Heart right ventricle (tissue), 16 donors: ENCODE measurements at regions not wholly inside any gene's neighbourhood (a gene's known extent, or its start where the extent isn't known, plus 50 kb on each side); places are given as distances from the start of the nearest gene placed in this dataset.

ENCODE experiments used
- ATAC-seq, 8 donors: fragments of 200-7000 bp; cut with Tn5 transposase; one replicate each; pipeline ENCODE4 v1.9.1; 2020; ENCODE audit warnings: mild to moderate bottlenecking in 8 of 8, moderate library complexity in 8 of 8, moderate number of reproducible peaks in 1 of 8
- DNase-seq, 2 donors: peaks; one replicate each; pipeline ENCODE4 v3.0.0-alpha.2; 2020
- H3K27ac ChIP-seq, 10 donors: fragments of 200-600 bp; sonication (generic) in 2 of 10; one replicate each; pipeline versions ENCODE4 v1.5.0 to v1.8.0; 2020 to 2022; ENCODE audit warnings: mild to moderate bottlenecking in 3 of 10
- H3K27me3 ChIP-seq, 7 donors: fragments of 200-600 bp; one replicate each; pipeline ENCODE4 v1.8.0; 2021 to 2022; ENCODE audit warnings: mild to moderate bottlenecking in 2 of 7
- H3K36me3 ChIP-seq, 9 donors: fragments of 200-600 bp; sonication (generic) in 1 of 9; one replicate each; pipeline versions ENCODE4 v1.5.0 to v1.8.0; 2020 to 2022; ENCODE audit warnings: mild to moderate bottlenecking in 2 of 9
- H3K4me1 ChIP-seq, 9 donors: fragments of 200-600 bp; sonication (generic) in 1 of 9; one replicate each; pipeline versions ENCODE4 v1.5.0 to v1.8.0; 2020 to 2022; ENCODE audit warnings: mild to moderate bottlenecking in 4 of 9
- H3K4me3 ChIP-seq, 10 donors: fragments of 200-600 bp; sonication (generic) in 2 of 10; one replicate each; pipeline versions ENCODE4 v1.5.0 to v1.8.0; 2020 to 2022; ENCODE audit warnings: mild to moderate bottlenecking in 7 of 10, moderate library complexity in 2 of 10
- H3K9me3 ChIP-seq, 11 donors: fragments of 200-600 bp in 10 of 11; sonication (generic) in 2 of 11; one replicate each; pipeline versions ENCODE4 v1.5.0 to v1.8.0; 2013 to 2022; ENCODE audit warnings: mild to moderate bottlenecking in 2 of 11, control low read depth in 1 of 11, moderate library complexity in 1 of 11
- WGBS, 2 donors: extraction: QIAGEN DNeasy Blood & Tissue Kit; methylation state at CpG; one replicate each; pipeline ENCODE4 v1.1.7; 2013; ENCODE audit warnings: inconsistent platforms in 1 of 2; 5-methylcytosine and 5-hydroxymethylcytosine counted together
- intact Hi-C, 10 donors: fragments of 100-400 bp; cut with DNase I; formaldehyde crosslinking; loops; one replicate each; pipeline versions ENCODE4 v1.11.1 to v1.14.2; 2022
- TF ChIP-seq, protein P1 (sequence below), 9 donors: fragments of 200-600 bp; sonication (generic) in 2 of 9; IDR thresholded peaks; one replicate each; pipeline versions ENCODE4 v1.5.0 to v1.8.0; 2021 to 2022; ENCODE audit warnings: antibody characterized with exemption in 9 of 9, mild to moderate bottlenecking in 5 of 9, moderate library complexity in 1 of 9
- donor health status: Arrhythmogenic right ventricular cardiomyopathy.
- donor health status: ischemic (EF 13 %, LVEDD 7.1; RV severe dilation, severe dysfunction).
- donor health status: healthy with polysubstance abuse.
- donor health status: DM: no; HTN: yes; CAD: no.
- donor health status: DM: no; HTN: no; CAD: no.
- donor health status: ischemic (EF 25% LVEDD 6.9; RV normal size, moderate dysfunction).
- donor health status: ischemic (EF 25% LVEDD 5.7; RV mildly dilated, moderate dysfunction).
- donor health status: healthy.
- donor health status: DM: yes; HTN: yes; CAD: no.
- donor health status: Ischemic cardiomyopathy.
- donor health status: ischemic (EF 35%, LVEDD 5.7; RV mildly dilated, moderate dysfunction).
- donor health status: nonischemic (EF 11% LVEDD 7.7; RV severe dilation, severe dysfunction).
- donor health status: DM: yes; HTN: yes; CAD: no.
- donor health status: PGD.
- donor health status: ischemic (EF 29% LVEDD 5.4; RV normal size, mild dysfunction).
- donor health status: nonischemic (EF 23%, LVEDD 6.1; RV moderate dilation, normal function).

GRCh38 chr1:188225975-188226374 lies 1397.2 kb downstream of the PLA2G4A start:
- Histone ChIP-seq H3K27me3 (no peaks in the 10 kb centered on the region), H3K36me3 (no peaks in the 10 kb centered on the region), H3K4me1 (no peaks in the 10 kb centered on the region), H3K9me3 (peaks cover 0 to 28% (median 0%) of the 10 kb centered on the region in 11 donors), H3K4me3 (no peak overlapping the region), H3K27ac (no peak overlapping the region)
- intact Hi-C loops = no loop called here
- no peak for ATAC-seq
- TF ChIP-seq, protein P1, sequence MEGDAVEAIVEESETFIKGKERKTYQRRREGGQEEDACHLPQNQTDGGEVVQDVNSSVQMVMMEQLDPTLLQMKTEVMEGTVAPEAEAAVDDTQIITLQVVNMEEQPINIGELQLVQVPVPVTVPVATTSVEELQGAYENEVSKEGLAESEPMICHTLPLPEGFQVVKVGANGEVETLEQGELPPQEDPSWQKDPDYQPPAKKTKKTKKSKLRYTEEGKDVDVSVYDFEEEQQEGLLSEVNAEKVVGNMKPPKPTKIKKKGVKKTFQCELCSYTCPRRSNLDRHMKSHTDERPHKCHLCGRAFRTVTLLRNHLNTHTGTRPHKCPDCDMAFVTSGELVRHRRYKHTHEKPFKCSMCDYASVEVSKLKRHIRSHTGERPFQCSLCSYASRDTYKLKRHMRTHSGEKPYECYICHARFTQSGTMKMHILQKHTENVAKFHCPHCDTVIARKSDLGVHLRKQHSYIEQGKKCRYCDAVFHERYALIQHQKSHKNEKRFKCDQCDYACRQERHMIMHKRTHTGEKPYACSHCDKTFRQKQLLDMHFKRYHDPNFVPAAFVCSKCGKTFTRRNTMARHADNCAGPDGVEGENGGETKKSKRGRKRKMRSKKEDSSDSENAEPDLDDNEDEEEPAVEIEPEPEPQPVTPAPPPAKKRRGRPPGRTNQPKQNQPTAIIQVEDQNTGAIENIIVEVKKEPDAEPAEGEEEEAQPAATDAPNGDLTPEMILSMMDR (IDR thresholded peaks at IDR 0.05) = no peak
- 76 to 91% methylated on average over 1 of the region's 1 CpG for WGBS, 2 donors
- no peak for DNase-seq

DNA sequence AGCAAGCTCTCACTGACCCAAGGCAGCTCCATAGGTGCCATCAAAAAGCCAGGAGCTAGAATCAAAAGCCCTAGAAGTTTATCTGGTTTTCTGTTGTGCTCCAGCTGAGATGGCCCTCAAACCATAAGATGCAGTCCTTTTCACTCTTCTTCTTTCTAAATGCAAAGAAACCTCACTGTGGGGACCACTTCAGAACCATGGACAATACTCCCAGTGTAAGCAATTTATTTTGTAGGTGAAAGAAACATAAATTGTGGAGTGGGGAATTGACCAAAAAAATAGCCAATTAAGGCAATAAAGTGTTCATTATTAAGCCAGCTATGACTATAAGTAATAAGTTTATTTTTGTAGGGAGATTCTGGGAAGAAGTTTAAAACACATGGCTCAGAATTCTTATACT lies 1399.9 kb downstream of the PLA2G4A start:
- H3K4me3 ChIP-seq = no peak overlapping the region
- H3K27me3 ChIP-seq = no peaks in the 10 kb centered on the region
- H3K4me1 ChIP-seq = no peaks in the 10 kb centered on the region
- H3K9me3 ChIP-seq = peaks cover 0 to 28% (median 0%) of the 10 kb centered on the region in 11 donors
- no peaks in the 10 kb centered on the region for H3K36me3 ChIP-seq
- no peak for ATAC-seq
- H3K27ac ChIP-seq = no peak overlapping the region
- intact Hi-C loops = no loop called here
- DNase-seq = no peak
- TF ChIP-seq, protein P1 (IDR thresholded peaks at IDR 0.05) = no peak

GRCh38 chr1:188237573-188238348 lies 1409.0 kb downstream of the PLA2G4A start:
- Histone ChIP-seq H3K27ac (no peak overlapping the region), H3K36me3 (no peaks in the 10 kb centered on the region), H3K4me3 (no peak overlapping the region), H3K27me3 (no peaks in the 10 kb centered on the region), H3K4me1 (no peaks in the 10 kb centered on the region), H3K9me3 (no peaks in the 10 kb centered on the region)
- TF ChIP-seq, protein P1 (IDR thresholded peaks at IDR 0.05) = no peak
- no peak for DNase-seq
- intact Hi-C loops = no loop called here
- ATAC-seq = no peak
- WGBS, 2 donors = 57 to 58% methylated on average over 2 of the region's 2 CpGs

- H3K4me1 ChIP-seq = no peaks in the 10 kb centered on the region
- no peaks in the 10 kb centered on the region for H3K9me3 ChIP-seq
- WGBS, 2 donors = 79 to 86% methylated on average over 3 of the region's 3 CpGs
- no peak overlapping the region for H3K27ac ChIP-seq
- no peaks in the 10 kb centered on the region for H3K36me3 ChIP-seq
- intact Hi-C loops = no loop called here
- no peak overlapping the region for H3K4me3 ChIP-seq
- no peaks in the 10 kb centered on the region for H3K27me3 ChIP-seq
- ATAC-seq (no peak), DNase-seq (no peak)
- TF ChIP-seq, protein P1 (IDR thresholded peaks at IDR 0.05) = no peak
These were observed 1412.1 kb downstream of the PLA2G4A start for GRCh38 chr1:188240772-188241406.
